Colonic mucosa (tissue), 4 donors: ENCODE measurements at regions not wholly inside any gene's neighbourhood (a gene's known extent, or its start where the extent isn't known, plus 50 kb on each side); places are given as distances from the start of the nearest gene placed in this dataset.

ENCODE experiments used
- DNase-seq: peaks from one replicate; pipeline ENCODE4 v3.0.0-alpha.2; 2020
- H3K27ac ChIP-seq: fragments of 200-600 bp; one replicate; pipeline ENCODE4 v1.8.0; 2021
- H3K27me3 ChIP-seq: fragments of 200-600 bp; one replicate; pipeline ENCODE4 v1.8.0; 2021
- H3K36me3 ChIP-seq: fragments of 200-600 bp; one replicate; pipeline ENCODE4 v1.8.0; 2021
- H3K4me1 ChIP-seq: fragments of 200-600 bp; one replicate; pipeline ENCODE4 v1.8.0; 2021; ENCODE audit warnings: mild to moderate bottlenecking
- H3K4me3 ChIP-seq: fragments of 200-600 bp; one replicate; pipeline ENCODE4 v1.8.0; 2021
- H3K9ac ChIP-seq, 2 donors: one replicate each; pipeline ENCODE4 v1.7.0; 2013; ENCODE audit warnings: control low read depth in 2 of 2, low read depth in 2 of 2, low read length in 2 of 2
- H3K9me3 ChIP-seq: fragments of 200-600 bp; one replicate; pipeline ENCODE4 v1.8.0; 2021
- intact Hi-C: fragments of 100-400 bp; cut with DNase I; formaldehyde crosslinking; loops from one replicate; pipeline ENCODE4 v1.14.1; 2022
- TF ChIP-seq, protein P1 (sequence below): fragments of 200-600 bp; IDR thresholded peaks from one replicate; pipeline ENCODE4 v1.8.0; 2022; ENCODE audit warnings: antibody characterized with exemption, mild to moderate bottlenecking
- donor health status: healthy.
- donor health status: DM: no; HTN: no; CAD: no.
- donor health status: DM: no; HTN: no; CAD: no.

DNA sequence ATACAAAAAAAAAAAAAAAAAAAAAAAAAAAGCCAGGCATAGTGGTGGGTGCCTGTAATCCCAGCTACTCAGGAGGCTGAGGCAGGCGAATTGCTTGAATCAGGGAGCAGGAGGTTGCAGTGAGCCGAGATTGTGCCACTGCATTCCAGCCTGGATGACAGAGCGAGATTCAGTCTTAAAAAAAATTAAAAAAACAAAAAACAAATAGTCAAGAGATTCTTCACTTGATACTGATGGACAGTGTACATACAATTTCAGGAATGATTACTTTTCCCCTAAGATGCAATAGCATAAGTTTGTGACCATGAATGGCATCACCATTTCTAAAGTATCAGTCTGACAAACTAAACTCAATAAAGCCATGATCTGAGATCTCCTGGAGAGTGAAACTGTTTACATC lies 60.8 kb upstream of the IVNS1ABP start:
- no peak overlapping the region for H3K9ac ChIP-seq
- no peaks in the 10 kb centered on the region for H3K9me3 ChIP-seq
- H3K4me1 ChIP-seq: no peaks in the 10 kb centered on the region
- no peak overlapping the region for H3K27ac ChIP-seq
- TF ChIP-seq, protein P1, sequence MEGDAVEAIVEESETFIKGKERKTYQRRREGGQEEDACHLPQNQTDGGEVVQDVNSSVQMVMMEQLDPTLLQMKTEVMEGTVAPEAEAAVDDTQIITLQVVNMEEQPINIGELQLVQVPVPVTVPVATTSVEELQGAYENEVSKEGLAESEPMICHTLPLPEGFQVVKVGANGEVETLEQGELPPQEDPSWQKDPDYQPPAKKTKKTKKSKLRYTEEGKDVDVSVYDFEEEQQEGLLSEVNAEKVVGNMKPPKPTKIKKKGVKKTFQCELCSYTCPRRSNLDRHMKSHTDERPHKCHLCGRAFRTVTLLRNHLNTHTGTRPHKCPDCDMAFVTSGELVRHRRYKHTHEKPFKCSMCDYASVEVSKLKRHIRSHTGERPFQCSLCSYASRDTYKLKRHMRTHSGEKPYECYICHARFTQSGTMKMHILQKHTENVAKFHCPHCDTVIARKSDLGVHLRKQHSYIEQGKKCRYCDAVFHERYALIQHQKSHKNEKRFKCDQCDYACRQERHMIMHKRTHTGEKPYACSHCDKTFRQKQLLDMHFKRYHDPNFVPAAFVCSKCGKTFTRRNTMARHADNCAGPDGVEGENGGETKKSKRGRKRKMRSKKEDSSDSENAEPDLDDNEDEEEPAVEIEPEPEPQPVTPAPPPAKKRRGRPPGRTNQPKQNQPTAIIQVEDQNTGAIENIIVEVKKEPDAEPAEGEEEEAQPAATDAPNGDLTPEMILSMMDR: no peak
- DNase-seq: no peak
- no peak overlapping the region for H3K4me3 ChIP-seq
- intact Hi-C loops: no loop called here
- H3K27me3 ChIP-seq: no peaks in the 10 kb centered on the region
- H3K36me3 ChIP-seq: no peaks in the 10 kb centered on the region

DNA sequence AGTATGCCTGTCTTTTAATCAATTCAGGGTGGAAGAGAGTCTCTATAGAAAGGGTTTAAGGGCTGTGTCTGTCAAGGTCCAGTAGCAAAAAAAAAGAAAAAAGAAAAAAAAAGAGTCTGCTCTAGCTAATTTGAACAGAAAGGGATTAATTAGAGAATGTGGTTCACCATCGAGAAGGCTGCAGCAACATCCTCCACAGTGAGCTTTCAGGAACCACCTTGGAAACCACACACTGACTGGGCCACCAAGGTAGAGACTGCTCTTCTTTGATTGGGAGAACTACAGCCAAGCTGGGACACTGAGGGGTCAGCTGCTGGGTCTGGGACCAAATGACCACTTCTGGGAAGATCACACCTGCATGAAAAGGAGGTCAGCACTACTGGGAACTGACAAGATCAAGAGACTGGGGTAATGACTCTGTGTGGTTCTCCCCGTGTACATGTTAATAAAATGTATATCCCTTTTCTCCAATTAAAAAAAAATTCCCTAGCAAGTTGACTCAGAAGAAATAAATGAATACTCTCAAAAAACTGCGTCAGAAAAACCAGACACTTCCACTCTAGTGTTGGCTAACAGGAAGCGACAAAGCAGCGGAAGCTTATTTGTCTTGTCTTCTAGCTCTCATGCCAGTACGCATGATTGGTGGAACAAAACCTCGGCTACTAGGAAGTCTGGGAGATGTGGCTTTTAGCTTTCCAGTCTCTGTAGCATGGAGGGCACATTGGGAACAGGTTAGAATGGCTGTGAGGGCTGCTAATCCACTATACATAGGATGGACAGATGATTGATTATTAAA lies 60.0 kb upstream of the IVNS1ABP start:
- Histone ChIP-seq H3K9me3 (no peaks in the 10 kb centered on the region), H3K9ac (no peak overlapping the region), H3K27me3 (no peaks in the 10 kb centered on the region), H3K4me3 (no peak overlapping the region), H3K27ac (no peak overlapping the region), H3K36me3 (no peaks in the 10 kb centered on the region), H3K4me1 (no peaks in the 10 kb centered on the region)
- no peak for DNase-seq
- TF ChIP-seq, protein P1: no peak
- intact Hi-C loops: no loop called here

DNA sequence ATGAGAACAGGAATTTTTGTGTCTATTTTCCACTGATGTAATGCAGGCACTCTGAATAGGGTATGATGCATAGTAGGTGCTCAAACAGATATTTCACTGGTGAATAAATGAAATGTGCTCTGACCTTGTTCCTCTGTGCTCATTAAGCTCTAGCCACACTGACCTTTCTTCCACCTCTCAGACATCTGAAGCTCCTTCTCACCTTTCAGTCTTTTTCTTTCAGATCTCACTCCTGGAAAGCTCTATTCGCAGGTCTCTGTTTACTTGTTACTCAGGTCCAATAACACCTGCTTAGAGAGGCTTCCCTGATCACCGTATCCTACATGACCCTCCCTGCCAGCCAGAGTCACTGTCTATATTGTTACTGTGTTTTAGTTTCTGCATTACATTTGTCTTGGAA lies 59.2 kb upstream of the IVNS1ABP start:
- Histone ChIP-seq H3K4me3 (no peak overlapping the region), H3K27me3 (no peaks in the 10 kb centered on the region), H3K9me3 (no peaks in the 10 kb centered on the region), H3K9ac (no peak overlapping the region), H3K4me1 (no peaks in the 10 kb centered on the region), H3K36me3 (no peaks in the 10 kb centered on the region), H3K27ac (no peak overlapping the region)
- no peak for DNase-seq
- intact Hi-C loops: no loop called here
- TF ChIP-seq, protein P1: no peak

DNA sequence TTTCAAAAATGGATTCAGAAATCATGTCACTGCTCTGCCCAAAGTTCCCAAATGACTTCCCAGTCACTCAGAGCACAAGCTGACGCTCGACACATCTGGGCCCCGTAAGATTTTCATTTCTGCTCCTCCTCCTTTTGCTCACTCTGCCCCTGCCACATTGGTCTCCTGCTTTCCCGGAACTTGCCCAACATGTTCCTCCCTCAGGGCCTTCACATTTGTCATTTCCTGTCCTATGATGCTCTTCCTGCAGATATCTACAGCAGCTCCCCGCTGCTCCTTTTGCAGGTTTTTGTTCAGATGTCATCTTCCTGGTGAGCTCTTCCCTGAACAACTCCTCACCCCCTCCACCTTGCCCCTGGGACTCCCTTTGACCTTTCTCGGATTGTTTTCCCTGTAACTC lies 58.5 kb upstream of the IVNS1ABP start:
- no peak for DNase-seq
- intact Hi-C loops: no loop called here
- Histone ChIP-seq H3K9ac (no peak overlapping the region), H3K27ac (no peak overlapping the region), H3K4me1 (no peaks in the 10 kb centered on the region), H3K4me3 (no peak overlapping the region), H3K9me3 (no peaks in the 10 kb centered on the region), H3K27me3 (no peaks in the 10 kb centered on the region), H3K36me3 (no peaks in the 10 kb centered on the region)
- TF ChIP-seq, protein P1: no peak

DNA sequence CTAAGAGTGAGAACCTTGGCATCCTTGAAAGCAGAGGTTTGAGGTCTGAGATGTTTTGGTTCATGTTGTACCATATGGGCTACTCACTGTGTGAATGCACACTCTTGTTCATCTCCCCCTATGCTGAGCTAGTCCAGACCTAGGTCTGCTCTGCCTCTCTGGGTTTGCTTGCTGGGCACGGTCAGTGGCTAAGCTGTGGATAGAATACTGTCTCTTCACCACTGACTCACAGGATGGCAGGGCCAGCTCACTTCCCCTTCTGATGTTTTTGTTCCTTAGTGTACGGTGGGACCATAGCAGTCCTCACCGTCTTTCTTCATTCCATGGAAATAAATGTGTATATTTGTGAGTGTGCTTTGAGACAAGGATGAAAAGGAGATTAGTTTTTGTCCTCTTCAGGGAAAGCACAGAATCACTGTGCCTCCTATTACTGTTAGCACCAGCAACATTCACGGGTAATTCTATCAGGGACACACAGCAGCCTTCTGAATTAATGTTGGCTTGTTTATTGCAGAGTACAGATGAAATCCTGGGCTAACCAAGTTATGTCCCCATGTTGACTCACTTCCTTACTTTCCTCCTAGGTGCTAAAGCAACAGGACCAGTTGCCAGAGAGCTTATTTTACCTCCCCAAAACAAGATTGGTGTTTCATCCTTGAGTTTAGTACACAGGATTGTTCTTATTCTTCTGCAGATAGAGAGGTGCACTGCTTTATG lies 56.9 kb upstream of the IVNS1ABP start:
- no peak for DNase-seq
- H3K27ac ChIP-seq: no peak overlapping the region
- no peaks in the 10 kb centered on the region for H3K9me3 ChIP-seq
- TF ChIP-seq, protein P1: no peak
- intact Hi-C loops: no loop called here
- no peaks in the 10 kb centered on the region for H3K4me1 ChIP-seq
- no peaks in the 10 kb centered on the region for H3K36me3 ChIP-seq
- H3K27me3 ChIP-seq: no peaks in the 10 kb centered on the region
- H3K4me3 ChIP-seq: no peak overlapping the region
- no peak overlapping the region for H3K9ac ChIP-seq
